H1 (cell line): ENCODE measurements at regions not wholly inside any gene's neighbourhood (a gene's known extent, or its start where the extent isn't known, plus 50 kb on each side); places are given as distances from the start of the nearest gene placed in this dataset.

Source experiments
- CBX5 ChIP-seq: fragments of 300-800, 300-1000 bp; sonication (generic); IDR thresholded peaks from 2 replicates; pipeline ENCODE4 v1.7.1; 2016; ENCODE audit warnings: antibody characterized with exemption, low read length, low read depth
- CHD7 ChIP-seq: fragments of 300-600 bp; sonication (generic); IDR thresholded peaks from 2 replicates; pipeline ENCODE4 v1.7.1; 2012; ENCODE audit warnings: low read length, moderate library complexity, mild to moderate bottlenecking, inconsistent platforms; ENCODE audit not compliant: insufficient replicate concordance
- GABPA ChIP-seq: IDR thresholded peaks from 2 replicates; pipeline ENCODE4 v1.6.1; 2011; ENCODE audit warnings: mild to moderate bottlenecking, low read length, moderate library complexity, borderline replicate concordance; ENCODE audit not compliant: insufficient read depth
- MAX ChIP-seq: IDR thresholded peaks from 2 replicates; pipeline ENCODE4 v1.6.1; 2012; ENCODE audit warnings: inconsistent platforms
- POLR2A ChIP-seq, 2 experiments: IDR thresholded peaks; 1 replicate in 1 of 2; 2 replicates in 1 of 2; pipeline ENCODE4 v1.6.1; 2011; ENCODE audit warnings: low read depth in 2 of 2, low read length in 2 of 2, mild to moderate bottlenecking in 2 of 2; ENCODE audit errors: control extremely low read depth in 1 of 2
- POLR2AphosphoS5 ChIP-seq: IDR thresholded peaks from 2 replicates; pipeline ENCODE4 v1.6.1; 2011; ENCODE audit warnings: low read depth, low read length
- POU5F1 ChIP-seq: IDR thresholded peaks from 2 replicates; pipeline ENCODE4 v1.6.1; 2011; ENCODE audit warnings: low read depth, mild to moderate bottlenecking, low read length, moderate library complexity
- SAP30 ChIP-seq: fragments of 300-600 bp; sonication (generic); IDR thresholded peaks from 2 replicates; pipeline ENCODE4 v1.7.1; 2012; ENCODE audit warnings: low read length, moderate library complexity, mild to moderate bottlenecking, inconsistent platforms; ENCODE audit not compliant: insufficient read depth, insufficient replicate concordance
- SIX5 ChIP-seq: IDR thresholded peaks from 2 replicates; pipeline ENCODE4 v1.6.1; 2011; ENCODE audit warnings: mild to moderate bottlenecking, low read depth, low read length
- SP1 ChIP-seq: IDR thresholded peaks from 2 replicates; pipeline ENCODE4 v1.6.1; 2011; ENCODE audit warnings: low read depth, low read length
- SUZ12 ChIP-seq: fragments of 200-600 bp; sonication (generic); IDR thresholded peaks from 2 replicates; pipeline ENCODE4 v1.6.1; 2012; ENCODE audit warnings: mild to moderate bottlenecking, inconsistent platforms, low read length, moderate library complexity, mixed read lengths
- TAF7 ChIP-seq: optimal IDR thresholded peaks from 2 replicates; pipeline ENCODE3; 2011; ENCODE audit warnings: low read depth, mild to moderate bottlenecking, inconsistent platforms, low read length, moderate library complexity, borderline replicate concordance

- TF ChIP-seq CHD7 (no peak), SP1 (no peak), SAP30 (no peak), MAX (no peak), TAF7 (no peak), SIX5 (no peak), POLR2AphosphoS5 (no peak), SUZ12 (no peak), GABPA (no peak), CBX5 (no peak), POU5F1 (no peak), POLR2A (IDR thresholded peaks at IDR 0.05; ENCODE audit: control extremely low read depth in 1 of 2, low read depth in 2 of 2, low read length in 2 of 2) (no peak)
Observed at GRCh38 chr3:144034715-144035290, 63.2 kb downstream of the DIPK2A start (continued).
